ENCODE measurements at regions not wholly inside any gene's neighbourhood (a gene's known extent, or its start where the extent isn't known, plus 50 kb on each side); places are given as distances from the start of the nearest gene placed in this dataset.

DNA sequence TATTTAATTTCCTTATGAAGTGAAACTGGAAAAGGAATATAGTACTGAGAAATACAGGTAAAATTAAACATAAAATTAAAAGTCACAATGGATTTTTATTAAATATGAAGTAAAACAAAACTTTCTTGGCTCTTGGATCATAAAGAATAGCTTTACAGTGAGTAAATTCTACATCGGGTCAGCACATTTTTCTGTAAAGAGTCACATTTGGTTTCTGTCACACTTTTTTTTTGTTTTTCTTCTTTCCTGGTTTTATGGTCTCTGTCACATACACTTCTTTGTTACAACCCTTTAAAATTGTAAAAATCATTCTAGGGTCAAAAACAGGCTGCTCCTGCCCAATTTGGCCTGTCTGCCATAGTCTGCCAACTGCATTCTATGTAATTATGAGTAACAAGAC lies 254.4 kb upstream of the POU3F2 start:
- no peak for DNase-seq (ENCODE audit: low read depth in 3 of 3, low spot score in 2 of 3)

DNA sequence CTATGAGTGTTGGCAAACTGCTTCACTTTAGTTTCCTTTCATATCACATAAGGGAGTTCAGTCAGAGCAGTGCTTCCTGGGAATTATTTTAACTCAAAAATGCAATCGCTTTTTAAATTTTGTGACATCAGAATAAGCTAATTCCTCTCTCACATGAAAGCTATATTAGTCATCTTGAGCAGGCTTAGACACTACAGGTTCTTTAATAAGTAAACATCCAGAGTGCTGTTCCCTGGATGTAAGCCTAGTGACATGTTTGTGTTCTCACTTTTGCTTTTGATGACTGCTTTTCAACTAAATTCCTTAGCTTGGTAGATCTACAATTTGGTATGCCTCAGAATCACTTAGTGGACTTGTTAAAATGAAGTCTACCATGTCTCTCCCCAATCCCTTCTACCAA lies 252.7 kb upstream of the POU3F2 start:
- no peak for DNase-seq (ENCODE audit: low read depth in 3 of 3, low spot score in 2 of 3)

- no peak for DNase-seq (ENCODE audit: low read depth in 3 of 3, low spot score in 2 of 3)
These were observed 250.9 kb upstream of the POU3F2 start for GRCh38 chr6:98583506-98583905.

DNA sequence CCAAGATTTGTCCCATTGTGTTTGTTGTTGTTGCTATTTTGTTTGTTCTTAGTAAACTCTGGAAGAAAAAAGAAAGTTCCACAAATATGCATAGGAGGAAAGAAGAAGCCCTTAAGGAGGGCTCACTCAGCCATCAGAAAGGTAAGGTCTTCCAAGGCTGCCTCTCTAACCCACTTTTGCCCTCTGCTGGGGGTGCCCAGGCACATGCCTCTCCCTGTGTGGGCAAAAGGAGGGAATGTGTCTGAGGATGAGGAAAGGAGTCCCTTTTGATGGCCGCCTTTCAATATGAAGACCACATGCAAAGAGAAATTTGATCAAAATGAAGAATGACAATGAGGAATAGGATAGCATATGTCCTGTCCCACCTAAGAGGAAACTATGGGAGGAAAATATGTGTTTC lies 248.2 kb upstream of the POU3F2 start:
- DNase-seq (ENCODE audit: low read depth in 3 of 3, low spot score in 2 of 3) = no peak

DNA sequence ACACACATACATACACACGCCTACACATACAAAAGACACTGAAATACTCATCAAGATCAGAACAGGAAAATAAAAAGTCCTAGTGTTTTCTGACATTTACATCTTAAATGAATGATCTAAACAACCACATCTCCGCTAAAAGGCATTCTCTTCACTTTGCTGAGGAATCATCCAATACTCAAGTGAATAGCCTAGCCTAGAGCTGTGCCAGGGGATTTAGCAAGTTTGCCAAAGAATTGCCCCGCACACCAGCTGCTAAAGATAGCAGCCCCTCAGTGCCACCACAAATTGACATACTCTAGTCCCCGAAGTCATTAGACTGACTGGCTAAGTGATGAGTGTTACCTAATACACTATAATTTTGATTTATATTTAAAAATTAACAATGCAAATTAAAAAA lies 246.8 kb upstream of the POU3F2 start:
- DNase-seq (ENCODE audit: low read depth in 3 of 3, low spot score in 2 of 3) = no peak

DNA sequence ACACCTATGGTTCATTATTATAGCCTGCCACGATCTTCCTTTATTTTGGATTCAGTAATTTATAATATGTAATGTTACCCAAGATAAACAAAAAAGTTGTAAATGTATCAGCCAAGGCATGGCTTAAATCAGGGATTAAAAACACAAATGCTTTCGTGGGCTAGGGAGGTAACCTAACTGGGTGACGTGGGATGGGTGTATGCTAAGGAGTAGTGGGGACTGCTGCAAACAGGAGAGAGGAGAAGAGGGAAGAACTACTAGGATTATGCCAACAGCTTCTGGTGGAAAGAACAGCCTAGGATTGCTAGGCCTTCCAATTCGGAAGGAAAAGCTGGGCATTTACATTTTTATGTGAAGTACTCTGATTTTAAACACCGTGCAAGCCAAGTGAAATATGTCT lies 244.8 kb upstream of the POU3F2 start:
- DNase-seq (ENCODE audit: low read depth in 3 of 3, low spot score in 2 of 3) = no peak

DNA sequence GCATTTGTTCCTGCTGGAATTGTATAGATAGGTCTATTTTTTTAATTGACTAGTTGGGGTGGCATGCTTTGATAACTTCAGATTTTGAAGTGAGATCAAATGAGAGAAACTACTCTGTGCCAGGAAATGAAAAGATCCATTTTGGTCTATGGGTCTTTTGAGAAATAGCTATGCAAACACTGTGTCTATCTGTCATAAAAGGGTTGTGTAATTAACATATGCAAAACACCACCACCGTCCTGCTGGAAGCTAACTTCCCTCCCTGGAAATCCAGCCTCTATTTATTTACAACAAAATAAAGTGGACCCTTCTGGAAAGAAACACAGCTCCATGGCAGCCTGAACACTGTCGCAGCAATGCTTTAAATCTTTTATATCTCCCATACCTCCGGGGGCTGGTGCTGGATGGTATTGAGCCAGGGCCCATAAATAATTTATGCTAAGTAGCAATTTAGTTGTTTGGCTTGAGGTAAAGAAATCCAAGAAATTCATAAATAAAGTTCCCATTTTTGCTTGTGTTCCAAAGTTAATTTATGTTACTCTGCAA lies 244.2 kb upstream of the POU3F2 start:
- no peak for DNase-seq (ENCODE audit: low read depth in 3 of 3, low spot score in 2 of 3)

DNA sequence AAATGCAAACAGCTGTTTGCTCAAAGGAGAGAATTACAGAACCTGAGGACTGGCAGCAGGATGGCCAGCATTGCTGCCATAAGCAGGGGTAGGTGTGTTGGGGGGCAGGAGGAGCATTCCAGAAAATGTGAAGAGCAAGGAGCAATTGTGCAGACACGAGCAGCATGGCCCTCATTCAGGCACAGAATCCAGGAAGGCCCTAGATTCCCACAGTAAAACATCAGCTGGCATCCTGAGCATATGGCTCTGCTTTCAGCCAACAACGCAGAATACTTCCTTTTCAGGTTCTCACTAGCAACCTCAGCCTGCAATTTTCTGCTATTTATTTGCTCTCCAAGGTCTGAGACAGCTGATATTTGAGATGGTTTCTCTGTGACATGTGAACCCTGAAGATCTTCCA lies 243.4 kb upstream of the POU3F2 start:
- DNase-seq (ENCODE audit: low read depth in 3 of 3, low spot score in 2 of 3) = no peak

DNA sequence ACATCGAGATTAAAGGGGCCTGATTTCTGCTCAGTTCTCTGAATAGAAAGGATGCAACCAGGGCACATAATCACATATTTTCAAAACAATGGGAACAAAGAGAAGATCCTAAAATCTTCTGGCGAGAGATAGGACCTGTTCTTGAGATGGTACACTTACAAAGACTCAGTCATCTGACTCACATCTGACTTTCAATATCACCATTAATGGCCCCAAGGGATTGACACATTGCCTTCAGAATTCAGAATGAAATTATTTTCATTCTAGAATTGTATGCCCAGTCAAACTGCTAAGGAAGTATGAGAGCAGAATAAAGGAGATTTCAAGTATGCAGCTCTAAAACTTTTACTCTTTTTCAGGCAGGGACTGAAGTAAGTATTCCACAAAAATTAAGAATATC lies 240.7 kb upstream of the POU3F2 start:
- no peak for DNase-seq (ENCODE audit: low read depth in 3 of 3, low spot score in 2 of 3)

DNA sequence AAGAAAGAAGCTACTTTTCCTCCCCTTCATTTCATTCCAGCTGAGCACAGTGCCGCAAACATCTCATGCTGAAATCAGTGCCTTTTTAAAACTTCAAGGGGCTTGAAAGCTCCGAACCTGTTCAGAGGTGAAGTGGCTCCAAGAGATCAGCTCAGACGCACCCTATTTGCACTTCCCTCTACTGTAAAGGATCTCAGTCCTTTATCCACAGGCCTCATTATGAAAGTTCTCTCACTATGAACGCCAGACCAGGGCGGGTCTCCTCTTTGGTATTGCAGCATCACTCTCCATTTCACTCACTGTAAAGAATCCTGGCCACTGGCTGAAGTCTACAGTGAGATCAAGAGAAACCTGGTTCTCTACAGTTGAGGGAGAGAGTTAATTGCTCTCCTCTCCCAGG lies 232.7 kb upstream of the POU3F2 start:
- no peak for DNase-seq (ENCODE audit: low read depth in 3 of 3, low spot score in 2 of 3)

GRCh38 chr6:98605705-98606104 lies 228.7 kb upstream of the POU3F2 start:
- no peak for DNase-seq (ENCODE audit: low read depth in 3 of 3, low spot score in 2 of 3)

DNA sequence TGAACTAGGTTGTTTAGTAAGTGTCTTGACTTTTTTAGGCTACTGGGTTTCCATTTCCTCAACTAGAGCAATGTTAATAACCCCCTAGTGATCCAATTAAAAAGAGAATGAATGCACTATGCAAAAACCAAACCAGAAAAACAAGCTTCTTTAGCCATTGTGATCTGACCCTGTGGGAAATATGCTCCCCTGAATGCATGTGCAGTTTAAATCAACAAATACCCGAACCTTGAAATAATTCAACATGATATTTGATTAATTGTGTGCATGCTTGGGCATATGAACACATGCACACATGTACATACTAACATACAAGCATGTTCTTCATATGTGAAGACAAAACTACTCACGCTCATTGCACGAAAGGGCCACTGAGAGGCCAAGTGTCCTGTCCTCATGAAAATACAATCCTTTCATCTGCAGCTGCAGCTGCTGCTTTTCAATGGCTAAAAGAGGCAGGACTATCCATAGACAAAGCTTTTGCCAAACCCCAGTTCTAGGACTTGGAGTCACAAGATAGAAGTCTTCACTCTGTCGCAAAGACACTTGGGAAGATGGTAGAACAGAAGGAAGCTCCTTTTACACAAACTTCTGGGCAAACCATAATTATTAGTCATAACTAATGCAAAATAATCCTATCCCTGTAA lies 207.1 kb upstream of the POU3F2 start:
- DNase-seq (ENCODE audit: low read depth in 3 of 3, low spot score in 2 of 3) = no peak

DNA sequence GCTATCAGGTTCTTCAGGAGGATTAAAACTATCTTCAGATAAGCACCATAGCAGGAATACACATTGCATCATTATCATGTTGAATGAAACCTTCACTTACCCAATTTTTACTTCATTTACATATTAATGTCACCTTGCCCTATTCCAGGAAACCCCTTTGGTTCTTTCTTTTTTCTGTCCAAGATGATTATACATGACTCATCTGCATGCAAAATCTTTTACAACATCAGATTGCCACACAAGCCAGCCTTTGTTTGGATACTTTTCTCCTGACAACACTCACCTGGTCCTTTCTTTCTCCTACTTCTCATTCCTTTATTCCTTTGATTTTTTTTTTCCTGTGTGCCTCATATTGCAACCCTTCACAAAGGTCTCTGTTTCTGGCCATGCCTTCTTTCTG lies 200.5 kb upstream of the POU3F2 start:
- no peak for DNase-seq (ENCODE audit: low read depth in 3 of 3, low spot score in 2 of 3)

GRCh38 chr6:98634569-98634968 lies 199.8 kb upstream of the POU3F2 start:
- DNase-seq (ENCODE audit: low read depth in 3 of 3, low spot score in 2 of 3) = no peak

- no peak for DNase-seq (ENCODE audit: low read depth in 3 of 3, low spot score in 2 of 3)
These were observed 199.2 kb upstream of the POU3F2 start for GRCh38 chr6:98635191-98635590.

DNA sequence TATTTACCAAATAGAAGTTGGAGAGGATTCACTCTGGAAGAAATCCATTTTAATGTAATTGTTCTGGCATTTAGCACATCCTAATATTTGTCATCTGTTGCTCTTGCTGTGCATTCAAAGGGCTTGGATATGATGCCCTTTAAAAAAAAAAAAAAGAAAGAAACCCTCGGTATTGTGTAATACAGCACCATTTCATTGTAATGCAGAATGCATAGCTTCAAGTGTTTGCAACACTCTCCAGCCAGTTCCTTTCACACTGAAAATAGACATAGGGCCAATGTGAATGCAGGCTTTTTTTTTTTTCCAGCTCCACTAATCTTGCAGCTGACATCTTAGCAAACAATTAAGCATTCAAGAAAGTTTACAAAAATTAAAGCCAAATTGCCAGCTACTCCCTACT lies 197.4 kb upstream of the POU3F2 start:
- DNase-seq (ENCODE audit: low read depth in 3 of 3, low spot score in 2 of 3) = no peak

GRCh38 chr6:98639089-98639635 lies 195.2 kb upstream of the POU3F2 start:
- DNase-seq (ENCODE audit: low read depth in 3 of 3, low spot score in 2 of 3) = no peak

DNA sequence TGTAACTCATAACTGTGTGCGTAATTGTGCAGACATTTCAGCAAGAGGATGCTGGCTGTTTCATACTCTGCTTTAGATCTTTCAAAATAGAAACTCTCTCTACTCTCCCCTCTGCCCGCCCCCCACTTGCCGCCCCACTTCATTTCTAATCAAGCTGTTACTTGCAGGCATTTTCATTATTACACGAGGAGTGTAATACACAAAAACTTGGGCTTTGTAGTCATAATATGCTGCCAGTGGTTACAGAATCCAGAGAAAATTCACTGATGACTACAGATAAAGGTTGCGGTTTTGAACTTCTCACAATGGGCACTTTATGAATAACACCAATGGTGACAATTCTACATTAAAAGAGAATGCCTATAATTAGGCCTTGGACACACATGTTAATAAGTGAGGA lies 194.0 kb upstream of the POU3F2 start:
- no peak for DNase-seq (ENCODE audit: low read depth in 3 of 3, low spot score in 2 of 3)

DNA sequence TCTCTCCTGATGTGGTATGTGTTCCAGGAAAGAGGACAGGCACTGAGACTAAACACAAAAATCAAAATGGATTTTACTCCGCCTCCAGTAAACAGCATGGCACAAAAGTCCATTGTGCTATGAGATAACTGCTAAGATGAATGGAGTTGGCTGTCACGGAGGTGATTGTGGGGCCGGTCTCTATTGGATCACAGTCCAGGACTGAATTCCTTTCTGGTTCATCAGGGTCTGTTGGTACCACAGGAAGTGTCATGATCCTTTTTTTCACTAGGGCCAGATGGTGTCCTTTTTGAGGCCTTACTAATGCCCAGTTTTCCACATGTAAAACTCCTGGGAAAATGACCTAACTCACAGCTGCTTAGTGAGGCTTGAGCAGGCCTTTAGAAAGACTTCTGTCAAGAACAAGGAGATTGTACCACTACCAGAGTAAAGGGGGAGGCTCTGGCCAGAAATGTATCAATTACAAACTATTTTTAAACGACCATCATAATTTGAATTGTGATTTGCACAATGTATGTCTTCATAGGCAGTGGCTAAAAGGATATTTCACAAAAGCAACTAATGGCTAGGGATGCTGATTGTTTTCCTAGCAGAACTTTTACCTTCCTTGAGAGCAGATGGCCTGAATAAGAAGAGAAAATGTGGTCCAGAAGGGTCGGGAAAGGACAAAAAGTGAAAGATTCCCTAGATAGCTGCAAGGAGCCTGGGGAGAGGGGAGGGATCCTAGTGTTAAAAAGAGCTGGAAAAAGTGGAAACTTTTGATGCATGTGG lies 192.2 kb upstream of the POU3F2 start:
- DNase-seq (ENCODE audit: low read depth in 3 of 3, low spot score in 2 of 3) = no peak

DNA sequence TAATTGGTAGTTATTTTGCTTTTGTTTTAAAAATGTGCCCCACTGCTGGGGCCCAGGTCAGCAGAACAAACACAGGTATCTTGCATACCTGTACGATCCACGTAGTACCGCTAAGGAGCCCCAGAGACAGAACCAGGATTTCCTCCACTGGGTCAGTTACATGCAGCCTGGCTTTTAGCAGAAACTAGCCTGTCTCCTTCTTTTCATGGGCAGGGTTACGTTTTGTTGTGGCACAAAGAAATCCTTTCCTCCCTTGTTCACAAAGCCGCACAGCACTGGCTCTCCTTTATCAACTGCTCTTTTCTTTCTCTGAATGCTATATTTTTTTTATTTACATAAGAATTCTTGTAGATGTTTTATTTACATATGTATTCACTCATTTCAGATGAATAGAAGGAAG lies 190.3 kb upstream of the POU3F2 start:
- DNase-seq (ENCODE audit: low read depth in 3 of 3, low spot score in 2 of 3) = no peak

DNA sequence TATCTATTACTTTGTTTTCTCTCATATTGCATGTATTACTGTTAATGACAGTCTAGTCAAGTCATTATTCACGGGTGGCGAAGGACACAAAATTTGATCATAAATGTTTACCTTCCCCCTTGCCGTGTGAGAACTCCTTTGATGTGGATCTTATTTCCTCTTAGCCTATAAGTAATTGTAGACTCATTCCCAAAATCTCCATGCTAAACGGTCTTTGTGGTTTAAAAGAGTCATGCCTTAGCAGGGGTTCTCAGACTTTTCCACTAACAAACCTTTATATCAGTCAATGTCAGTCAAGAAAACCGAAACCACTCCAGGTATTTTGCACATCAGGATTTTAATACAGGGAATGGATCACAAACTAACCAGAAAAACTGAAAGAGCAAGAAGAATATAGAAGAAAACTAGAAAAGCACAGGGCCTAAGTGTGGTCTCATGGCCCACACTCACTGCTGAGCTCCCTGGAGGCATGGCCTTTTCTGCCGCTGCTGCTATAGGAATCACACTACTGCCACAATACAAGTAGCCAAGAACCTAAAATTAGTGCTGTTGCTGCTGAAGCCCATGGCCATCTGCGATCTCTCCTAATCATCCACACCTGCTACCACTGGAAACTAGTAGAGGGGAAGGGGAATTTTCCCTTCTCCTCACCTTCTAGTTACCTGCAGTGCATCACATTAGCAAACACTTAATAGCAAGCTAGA lies 186.0 kb upstream of the POU3F2 start:
- no peak for DNase-seq (ENCODE audit: low read depth in 3 of 3, low spot score in 2 of 3)
